ENCODE measurements at regions not wholly inside any gene's neighbourhood (a gene's known extent, or its start where the extent isn't known, plus 50 kb on each side); places are given as distances from the start of the nearest gene placed in this dataset.

DNA sequence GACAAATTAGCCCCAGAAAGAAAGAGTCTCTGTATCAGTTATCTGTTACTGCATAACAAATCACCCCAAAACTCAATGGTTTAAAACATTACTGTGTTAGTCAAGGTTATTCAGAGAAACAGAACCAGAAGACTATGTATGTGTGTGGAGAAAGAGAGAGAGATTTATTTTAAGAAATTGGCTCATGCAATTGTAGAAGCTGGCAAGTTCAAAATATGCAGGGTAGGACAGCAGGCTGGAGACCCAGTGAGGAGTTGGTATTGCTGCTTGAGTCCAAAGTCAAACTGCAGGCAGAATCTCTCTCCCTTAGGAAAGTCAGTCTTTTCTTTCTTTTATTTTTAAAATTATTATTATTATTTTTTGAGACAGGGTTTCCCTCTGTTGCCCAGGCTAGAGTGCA is 50.2 kb upstream of the TNR start:
- no peaks in the 10 kb centered on the region for H3K36me3 ChIP-seq
- H3K27me3 ChIP-seq: no peaks in the 10 kb centered on the region
- no peaks in the 10 kb centered on the region for H3K4me1 ChIP-seq
- H3K27ac ChIP-seq: no peak overlapping the region
- H3K4me3 ChIP-seq: no peak overlapping the region
- no peak for DNase-seq
- no peaks in the 10 kb centered on the region for H3K9me3 ChIP-seq (replicated peaks)

Data from SJCRH30 (cell line).